Fibroblast of mammary gland (primary cell): ENCODE measurements at regions not wholly inside any gene's neighbourhood (a gene's known extent, or its start where the extent isn't known, plus 50 kb on each side); places are given as distances from the start of the nearest gene placed in this dataset.

Experiments used
- DNase-seq: peaks from one replicate; pipeline ENCODE4 v3.0.0-alpha.2; 2010; ENCODE audit warnings: low read depth
- H3K4me3 ChIP-seq: 2 replicates; pipeline ENCODE4 v1.5.1; 2011; ENCODE audit warnings: low read depth, mild to moderate bottlenecking, low read length, moderate library complexity; ENCODE audit not compliant: control insufficient read depth
- TF ChIP-seq, protein P1 (sequence below): conservative IDR thresholded peaks from 2 replicates; pipeline ENCODE4 v1.5.1; 2011; ENCODE audit warnings: low read depth, low read length, inconsistent platforms; ENCODE audit not compliant: control insufficient read depth, insufficient read depth

DNA sequence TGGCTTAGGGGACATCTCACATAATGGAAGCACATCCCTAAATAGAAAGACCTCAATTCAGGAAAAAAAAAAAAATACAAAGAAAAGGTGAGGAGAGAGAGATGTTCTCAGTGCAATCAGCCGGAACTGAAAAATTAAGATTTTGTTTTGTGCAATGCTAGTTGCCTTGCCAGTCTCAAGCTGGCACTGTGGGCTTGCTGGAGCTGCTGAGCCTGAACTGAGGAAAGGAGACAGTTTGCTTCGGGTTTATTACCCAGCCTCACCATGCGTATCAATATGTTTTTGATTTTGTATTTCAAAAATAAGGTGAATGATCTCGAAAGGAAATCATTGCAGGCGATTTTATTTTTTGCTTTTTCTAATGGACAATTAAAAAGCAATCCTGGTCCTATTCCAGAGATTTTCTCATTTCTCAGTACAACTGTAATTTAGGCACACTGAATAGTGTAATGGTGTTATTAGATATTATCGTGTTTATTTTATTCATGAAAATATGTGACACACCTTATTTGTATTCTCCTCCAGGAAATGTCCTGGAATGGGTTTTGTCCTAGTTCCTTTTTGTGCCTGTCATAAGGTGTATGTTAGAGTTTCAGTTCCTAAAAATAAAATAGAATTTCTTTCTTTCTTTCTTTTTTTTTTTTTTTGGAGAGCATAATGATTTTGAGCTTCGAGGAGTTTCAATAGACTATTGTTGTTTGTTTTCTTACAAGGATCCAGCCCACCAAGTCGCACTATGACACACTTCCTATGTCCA is 72.8 kb upstream of the ZEB2 start:
- DNase-seq: no peak
- no peak overlapping the region for H3K4me3 ChIP-seq
- TF ChIP-seq, protein P1, sequence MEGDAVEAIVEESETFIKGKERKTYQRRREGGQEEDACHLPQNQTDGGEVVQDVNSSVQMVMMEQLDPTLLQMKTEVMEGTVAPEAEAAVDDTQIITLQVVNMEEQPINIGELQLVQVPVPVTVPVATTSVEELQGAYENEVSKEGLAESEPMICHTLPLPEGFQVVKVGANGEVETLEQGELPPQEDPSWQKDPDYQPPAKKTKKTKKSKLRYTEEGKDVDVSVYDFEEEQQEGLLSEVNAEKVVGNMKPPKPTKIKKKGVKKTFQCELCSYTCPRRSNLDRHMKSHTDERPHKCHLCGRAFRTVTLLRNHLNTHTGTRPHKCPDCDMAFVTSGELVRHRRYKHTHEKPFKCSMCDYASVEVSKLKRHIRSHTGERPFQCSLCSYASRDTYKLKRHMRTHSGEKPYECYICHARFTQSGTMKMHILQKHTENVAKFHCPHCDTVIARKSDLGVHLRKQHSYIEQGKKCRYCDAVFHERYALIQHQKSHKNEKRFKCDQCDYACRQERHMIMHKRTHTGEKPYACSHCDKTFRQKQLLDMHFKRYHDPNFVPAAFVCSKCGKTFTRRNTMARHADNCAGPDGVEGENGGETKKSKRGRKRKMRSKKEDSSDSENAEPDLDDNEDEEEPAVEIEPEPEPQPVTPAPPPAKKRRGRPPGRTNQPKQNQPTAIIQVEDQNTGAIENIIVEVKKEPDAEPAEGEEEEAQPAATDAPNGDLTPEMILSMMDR: no peak

DNA sequence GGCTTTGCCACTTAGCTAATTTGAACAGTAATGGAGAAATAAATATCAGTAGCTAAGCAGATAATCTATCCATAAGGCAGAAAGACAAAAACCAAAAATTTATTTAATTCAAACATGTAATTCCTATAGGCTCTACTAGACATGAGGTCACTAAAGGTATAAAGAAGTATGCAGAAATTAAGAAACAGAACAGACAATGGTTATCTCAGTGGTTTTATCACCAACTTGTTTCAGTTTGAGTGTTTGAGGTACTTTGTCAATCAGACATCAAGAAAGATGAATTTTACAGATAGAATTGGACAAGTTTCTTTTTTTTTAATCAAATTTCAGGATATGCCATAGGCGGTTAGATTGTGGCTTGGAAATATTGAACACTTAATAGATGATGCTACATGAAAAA is 67.4 kb upstream of the ZEB2 start:
- no peak for DNase-seq
- no peak overlapping the region for H3K4me3 ChIP-seq
- TF ChIP-seq, protein P1: no peak

DNA sequence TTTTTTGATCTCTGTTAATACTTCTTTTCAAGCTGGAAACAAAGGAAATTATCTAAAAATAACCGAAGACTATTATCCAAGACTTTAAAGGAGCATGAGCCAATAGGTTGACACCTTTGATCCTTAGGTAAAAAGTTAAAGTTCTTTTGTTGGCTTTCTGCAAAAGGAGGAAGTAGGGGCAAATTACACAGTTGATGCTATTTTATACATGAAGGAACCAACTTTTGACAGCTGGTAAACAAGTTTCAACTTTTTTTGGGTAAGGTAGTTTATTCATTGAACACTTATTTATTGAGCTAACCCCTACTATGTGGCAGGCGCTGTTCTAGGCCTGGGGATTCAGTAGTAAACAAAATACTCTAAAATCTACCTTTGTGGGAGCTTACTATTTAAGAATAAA is 66.6 kb upstream of the ZEB2 start:
- no peak overlapping the region for H3K4me3 ChIP-seq
- DNase-seq: no peak
- TF ChIP-seq, protein P1: no peak

DNA sequence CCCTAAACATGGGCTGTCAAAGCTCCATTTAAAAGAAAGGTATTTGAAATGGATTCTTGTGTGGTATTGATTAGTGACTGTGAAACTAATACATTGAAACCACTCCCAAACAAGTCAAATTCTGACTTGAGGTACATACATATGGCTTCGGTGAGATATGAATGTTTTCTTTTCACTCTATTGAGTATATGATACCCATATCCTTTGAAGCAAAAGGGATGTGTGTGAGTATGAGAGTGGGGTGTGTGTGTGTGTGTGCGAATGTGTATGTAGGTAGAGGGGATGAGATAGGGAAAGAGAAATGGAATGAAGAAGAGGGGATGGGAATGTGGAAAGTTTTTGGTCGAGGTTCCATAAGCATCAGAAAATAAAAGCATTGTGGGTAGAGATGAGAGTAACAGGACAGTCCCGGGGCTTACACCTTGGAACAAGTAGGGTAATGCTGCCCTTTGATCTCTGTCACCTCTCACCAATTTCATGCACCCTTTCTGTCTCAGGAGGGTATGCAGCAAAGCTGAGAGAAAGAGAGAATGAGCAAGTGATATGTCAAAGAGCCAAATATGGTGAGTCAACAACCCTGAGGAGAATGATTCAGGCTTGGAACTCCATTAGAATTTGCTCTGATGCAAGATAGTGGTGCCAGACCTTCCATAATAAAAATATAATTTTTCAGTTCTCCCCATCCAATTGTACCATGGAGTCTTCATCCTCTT is 64.0 kb upstream of the ZEB2 start:
- no peak overlapping the region for H3K4me3 ChIP-seq
- TF ChIP-seq, protein P1: no peak
- DNase-seq: peak; percentile 90

DNA sequence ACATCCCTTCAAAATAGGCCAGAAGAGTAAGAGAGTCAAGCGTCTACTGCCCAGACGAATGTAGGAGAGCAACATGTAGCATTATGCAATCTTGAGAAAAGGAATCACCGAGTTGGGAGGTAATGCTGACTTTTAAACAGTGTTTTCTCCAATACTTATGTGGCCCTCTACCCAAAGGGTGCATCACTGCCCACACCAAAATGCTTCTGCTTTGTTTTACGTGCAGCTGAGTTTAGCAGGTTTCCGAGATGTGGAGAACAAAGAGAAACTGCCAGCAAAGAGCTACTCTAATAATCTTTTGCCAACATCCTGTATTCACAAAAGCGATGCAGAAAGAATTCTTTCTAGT is 63.4 kb upstream of the ZEB2 start:
- no peak for DNase-seq
- TF ChIP-seq, protein P1: no peak
- H3K4me3 ChIP-seq: no peak overlapping the region

DNA sequence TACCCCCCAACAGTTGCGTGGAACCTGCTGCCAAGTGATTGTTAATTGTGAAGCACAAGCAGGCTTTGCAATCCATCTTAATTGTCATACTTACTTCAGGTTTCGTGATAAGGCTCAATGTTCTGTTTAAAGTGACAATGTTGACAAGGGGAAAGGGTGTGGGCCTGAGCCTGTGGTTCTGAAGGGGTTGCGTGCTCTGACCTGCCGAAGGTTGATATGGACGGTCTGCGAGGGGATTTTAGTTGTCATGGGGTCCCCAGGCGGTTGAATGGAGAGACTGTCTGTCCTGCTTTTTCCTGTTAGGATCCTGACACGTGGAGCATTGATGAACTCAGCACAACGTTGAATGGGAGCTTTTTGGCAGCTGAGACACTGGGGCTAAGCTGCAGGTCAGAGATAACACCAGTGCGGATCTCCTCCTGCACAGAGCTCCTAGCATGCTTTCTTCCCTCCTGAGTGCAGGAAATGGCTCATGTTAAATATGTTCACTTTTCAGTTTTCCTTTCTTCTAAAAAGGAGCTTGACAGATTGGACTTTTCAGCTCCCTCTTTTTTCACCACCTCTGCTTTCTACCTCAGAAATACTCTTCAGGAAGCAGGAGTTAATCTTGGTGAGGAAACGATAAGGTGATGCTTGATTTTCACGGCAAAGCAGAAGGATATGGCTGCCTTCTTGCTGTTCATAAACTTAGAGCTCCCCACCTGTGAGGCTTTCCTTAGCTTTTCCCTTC is 62.9 kb upstream of the ZEB2 start:
- TF ChIP-seq, protein P1: no peak
- DNase-seq: no peak

More for the DNA sequence above, 62.9 kb upstream of the ZEB2 start:
- H3K4me3 ChIP-seq: no peak overlapping the region
